ENCODE measurements at regions not wholly inside any gene's neighbourhood (a gene's known extent, or its start where the extent isn't known, plus 50 kb on each side); places are given as distances from the start of the nearest gene placed in this dataset. TPM values are rescaled to one million over a fixed set of nuclear protein-coding genes. Genes with fewer than 3 reads are reported as not detected.

GRCh38 chrX:41973208-41973607 is 49.9 kb upstream of the CASK start:
- no peak for TF ChIP-seq POLR2A (IDR thresholded peaks at IDR 0.05)
- TF ChIP-seq EP300 (IDR thresholded peaks at IDR 0.05), result no peak
- TF ChIP-seq CTCF (IDR thresholded peaks at IDR 0.05), result no peak
- Histone ChIP-seq H3K36me3 (no peaks in the 10 kb centered on the region), H3K4me3 (no peak overlapping the region), H3K9me3 (no peaks in the 10 kb centered on the region), H3K27me3 (peaks cover 0 to 5% of the 10 kb centered on the region in 2 donors), H3K4me1 (no peaks in the 10 kb centered on the region), H3K27ac (no peak overlapping the region)
- WGBS, 2 donors, result 85 to 96% methylated on average over 2 of the region's 2 CpGs
- DNase-seq (ENCODE audit: low spot score in 2 of 2), result no peak

Small RNAs in the stretch of these regions (small RNA-seq; reads per million reads assigned to genes)
- gene RNU6-1124P (not detected), gene RNU6-630P (not detected), gene Z92545.1 (not detected)

Measured in tibial nerve (tissue), 4 donors.